PFSK-1 (cell line): ENCODE measurements at regions not wholly inside any gene's neighbourhood (a gene's known extent, or its start where the extent isn't known, plus 50 kb on each side); places are given as distances from the start of the nearest gene placed in this dataset.

ENCODE experiments used
- FOXP2 ChIP-seq: optimal IDR thresholded peaks from 2 replicates; pipeline ENCODE3; 2011; ENCODE audit warnings: borderline replicate concordance, control low read depth, inconsistent platforms; ENCODE audit not compliant: insufficient read depth; ENCODE audit errors: extremely low read length, extremely low read depth
- POLR2AphosphoS5 ChIP-seq: IDR thresholded peaks from 2 replicates; pipeline ENCODE4 v1.6.1; 2012; ENCODE audit warnings: low read depth, mild to moderate bottlenecking, control low read depth, low read length, moderate library complexity
- SIN3A ChIP-seq: IDR thresholded peaks from 2 replicates; pipeline ENCODE4 v1.6.1; 2012; ENCODE audit warnings: mild to moderate bottlenecking, low read length, moderate library complexity, borderline replicate concordance; ENCODE audit not compliant: insufficient read depth
- TAF1 ChIP-seq: IDR thresholded peaks from 2 replicates; pipeline ENCODE4 v1.6.1; 2012; ENCODE audit warnings: low read length, control low read depth, borderline replicate concordance; ENCODE audit not compliant: insufficient read depth
- TF ChIP-seq, protein P1 (sequence below), 2 experiments: IDR thresholded peaks; 2 replicates each; pipeline versions ENCODE4 v1.6.1 to v1.8.0; 2011 to 2012; ENCODE audit warnings: low read depth in 2 of 2, low read length in 2 of 2, control low read depth in 1 of 2, inconsistent platforms in 1 of 2, mild to moderate bottlenecking in 1 of 2, moderate library complexity in 1 of 2; ENCODE audit not compliant: insufficient read depth in 1 of 2

DNA sequence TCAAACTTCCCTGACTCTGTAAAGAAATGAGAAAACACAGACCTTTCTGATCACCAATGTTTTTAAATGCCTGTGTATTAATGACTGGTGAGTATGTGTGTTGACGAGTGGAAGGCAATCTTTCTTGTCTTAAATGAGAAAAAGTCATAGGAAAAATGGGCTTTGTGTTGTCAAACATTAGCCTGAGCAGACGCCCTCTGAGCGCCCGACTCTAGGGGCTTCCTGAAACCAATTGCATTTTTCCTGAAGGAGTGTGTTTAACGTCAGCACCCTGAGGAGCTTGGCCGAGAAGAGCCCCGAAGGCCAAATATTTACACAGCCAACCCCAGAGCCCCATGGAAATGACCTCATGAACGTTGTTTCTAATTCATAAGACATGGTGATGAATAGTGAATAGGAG, 154.3 kb downstream of the PHF2 start:
- TF ChIP-seq, protein P1, sequence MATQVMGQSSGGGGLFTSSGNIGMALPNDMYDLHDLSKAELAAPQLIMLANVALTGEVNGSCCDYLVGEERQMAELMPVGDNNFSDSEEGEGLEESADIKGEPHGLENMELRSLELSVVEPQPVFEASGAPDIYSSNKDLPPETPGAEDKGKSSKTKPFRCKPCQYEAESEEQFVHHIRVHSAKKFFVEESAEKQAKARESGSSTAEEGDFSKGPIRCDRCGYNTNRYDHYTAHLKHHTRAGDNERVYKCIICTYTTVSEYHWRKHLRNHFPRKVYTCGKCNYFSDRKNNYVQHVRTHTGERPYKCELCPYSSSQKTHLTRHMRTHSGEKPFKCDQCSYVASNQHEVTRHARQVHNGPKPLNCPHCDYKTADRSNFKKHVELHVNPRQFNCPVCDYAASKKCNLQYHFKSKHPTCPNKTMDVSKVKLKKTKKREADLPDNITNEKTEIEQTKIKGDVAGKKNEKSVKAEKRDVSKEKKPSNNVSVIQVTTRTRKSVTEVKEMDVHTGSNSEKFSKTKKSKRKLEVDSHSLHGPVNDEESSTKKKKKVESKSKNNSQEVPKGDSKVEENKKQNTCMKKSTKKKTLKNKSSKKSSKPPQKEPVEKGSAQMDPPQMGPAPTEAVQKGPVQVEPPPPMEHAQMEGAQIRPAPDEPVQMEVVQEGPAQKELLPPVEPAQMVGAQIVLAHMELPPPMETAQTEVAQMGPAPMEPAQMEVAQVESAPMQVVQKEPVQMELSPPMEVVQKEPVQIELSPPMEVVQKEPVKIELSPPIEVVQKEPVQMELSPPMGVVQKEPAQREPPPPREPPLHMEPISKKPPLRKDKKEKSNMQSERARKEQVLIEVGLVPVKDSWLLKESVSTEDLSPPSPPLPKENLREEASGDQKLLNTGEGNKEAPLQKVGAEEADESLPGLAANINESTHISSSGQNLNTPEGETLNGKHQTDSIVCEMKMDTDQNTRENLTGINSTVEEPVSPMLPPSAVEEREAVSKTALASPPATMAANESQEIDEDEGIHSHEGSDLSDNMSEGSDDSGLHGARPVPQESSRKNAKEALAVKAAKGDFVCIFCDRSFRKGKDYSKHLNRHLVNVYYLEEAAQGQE (IDR thresholded peaks at IDR 0.05; ENCODE audit: insufficient read depth in 1 of 2, low read depth in 2 of 2, low read length in 2 of 2): no peak
- TF ChIP-seq POLR2AphosphoS5 (no peak), TAF1 (no peak), SIN3A (no peak), FOXP2 (no peak)
